ENCODE measurements at regions not wholly inside any gene's neighbourhood (a gene's known extent, or its start where the extent isn't known, plus 50 kb on each side); places are given as distances from the start of the nearest gene placed in this dataset.

GRCh38 chr5:39570403-39571027, 145.7 kb upstream of the DAB2 start:
- Mint-ChIP-seq H3K4me3 (no peak overlapping the region), H3K27me3 (no peaks in the 10 kb centered on the region), H3K9me3 (no peaks in the 10 kb centered on the region), H3K27ac (no peak overlapping the region), H3K4me1 (ENCODE audit: low read depth) (peaks cover 5% of the 10 kb centered on the region), H3K36me3 (ENCODE audit: low read depth) (no peaks in the 10 kb centered on the region)
- intact Hi-C loops (cut with micrococcal nuclease), result loop anchor here (1.0 to 5.0 kb wide), 2 partner anchors 194 to 353 kb away; partner anchors contain the start of gene FYB1

GRCh38 chr5:39569857-39570256, 145.1 kb upstream of the DAB2 start:
- Mint-ChIP-seq H3K4me1 (ENCODE audit: low read depth) (peaks cover 5% of the 10 kb centered on the region), H3K9me3 (no peaks in the 10 kb centered on the region), H3K27me3 (no peaks in the 10 kb centered on the region), H3K36me3 (ENCODE audit: low read depth) (no peaks in the 10 kb centered on the region), H3K4me3 (no peak overlapping the region), H3K27ac (no peak overlapping the region)
- intact Hi-C loops (cut with micrococcal nuclease), result loop anchor here (1.0 to 10.0 kb wide), 4 partner anchors 194 to 425 kb away; partner anchors contain the start of gene FYB1

- Mint-ChIP-seq H3K4me3 (no peak overlapping the region), H3K27me3 (no peaks in the 10 kb centered on the region), H3K36me3 (ENCODE audit: low read depth) (no peaks in the 10 kb centered on the region), H3K27ac (no peak overlapping the region), H3K9me3 (no peaks in the 10 kb centered on the region), H3K4me1 (ENCODE audit: low read depth) (peaks cover 5% of the 10 kb centered on the region)
- intact Hi-C loops (cut with micrococcal nuclease), result loop anchor here (10.0 kb wide), 2 partner anchors 262 to 422 kb away; no protein-coding TSS in a partner anchor
Observed at GRCh38 chr5:39566891-39567290, 142.1 kb upstream of the DAB2 start.

- intact Hi-C loops (cut with micrococcal nuclease), result loop anchor here (10.0 kb wide), 2 partner anchors 261 to 421 kb away; no protein-coding TSS in a partner anchor
- Mint-ChIP-seq H3K27me3 (no peaks in the 10 kb centered on the region), H3K4me1 (ENCODE audit: low read depth) (peaks cover 5% of the 10 kb centered on the region), H3K27ac (no peak overlapping the region), H3K36me3 (ENCODE audit: low read depth) (no peaks in the 10 kb centered on the region), H3K9me3 (no peaks in the 10 kb centered on the region), H3K4me3 (no peak overlapping the region)
Observed at GRCh38 chr5:39566029-39566428, 141.2 kb upstream of the DAB2 start.

GRCh38 chr5:39561421-39561820, 136.6 kb upstream of the DAB2 start:
- H3K4me3 Mint-ChIP-seq, result no peak overlapping the region
- H3K27ac Mint-ChIP-seq, result no peak overlapping the region
- peaks cover 5% of the 10 kb centered on the region for H3K4me1 Mint-ChIP-seq (ENCODE audit: low read depth)
- intact Hi-C loops (cut with micrococcal nuclease), result loop anchor here (10.0 kb wide), 2 partner anchors 257 to 417 kb away; no protein-coding TSS in a partner anchor
- H3K9me3 Mint-ChIP-seq, result no peaks in the 10 kb centered on the region
- H3K36me3 Mint-ChIP-seq (ENCODE audit: low read depth), result no peaks in the 10 kb centered on the region
- peaks cover 2% of the 10 kb centered on the region for H3K27me3 Mint-ChIP-seq

- H3K4me3 Mint-ChIP-seq, result no peak overlapping the region
- peaks cover 12% of the 10 kb centered on the region for H3K4me1 Mint-ChIP-seq (ENCODE audit: low read depth)
- peaks cover 2% of the 10 kb centered on the region for H3K27me3 Mint-ChIP-seq
- H3K9me3 Mint-ChIP-seq, result no peaks in the 10 kb centered on the region
- H3K27ac Mint-ChIP-seq, result no peak overlapping the region
- intact Hi-C loops (cut with micrococcal nuclease), result loop anchor here (10.0 kb wide), 2 partner anchors 256 to 416 kb away; no protein-coding TSS in a partner anchor
- no peaks in the 10 kb centered on the region for H3K36me3 Mint-ChIP-seq (ENCODE audit: low read depth)
Observed at GRCh38 chr5:39560726-39561125, 135.9 kb upstream of the DAB2 start.

GRCh38 chr5:39559923-39560322, 135.1 kb upstream of the DAB2 start:
- intact Hi-C loops (cut with micrococcal nuclease), result loop anchor here (10.0 kb wide), 2 partner anchors 255 to 415 kb away; no protein-coding TSS in a partner anchor
- peaks cover 14% of the 10 kb centered on the region for H3K4me1 Mint-ChIP-seq (ENCODE audit: low read depth)
- no peak overlapping the region for H3K27ac Mint-ChIP-seq
- H3K9me3 Mint-ChIP-seq, result no peaks in the 10 kb centered on the region
- H3K36me3 Mint-ChIP-seq (ENCODE audit: low read depth), result no peaks in the 10 kb centered on the region
- peaks cover 2% of the 10 kb centered on the region for H3K27me3 Mint-ChIP-seq
- H3K4me3 Mint-ChIP-seq, result no peak overlapping the region

GRCh38 chr5:39558541-39558940, 133.8 kb upstream of the DAB2 start:
- Mint-ChIP-seq H3K27me3 (peaks cover 2% of the 10 kb centered on the region), H3K9me3 (no peaks in the 10 kb centered on the region), H3K4me3 (no peak overlapping the region), H3K4me1 (ENCODE audit: low read depth) (peaks cover 14% of the 10 kb centered on the region), H3K27ac (no peak overlapping the region), H3K36me3 (ENCODE audit: low read depth) (no peaks in the 10 kb centered on the region)
- intact Hi-C loops (cut with micrococcal nuclease), result no loop called here

- intact Hi-C loops (cut with micrococcal nuclease), result no loop called here
- H3K4me3 Mint-ChIP-seq, result no peak overlapping the region
- peaks cover 14% of the 10 kb centered on the region for H3K4me1 Mint-ChIP-seq (ENCODE audit: low read depth)
- H3K27me3 Mint-ChIP-seq, result peaks cover 2% of the 10 kb centered on the region
- peak overlapping the region; percentile 76 for H3K27ac Mint-ChIP-seq
- no peaks in the 10 kb centered on the region for H3K9me3 Mint-ChIP-seq
- no peaks in the 10 kb centered on the region for H3K36me3 Mint-ChIP-seq (ENCODE audit: low read depth)
Observed at GRCh38 chr5:39555788-39556187, 131.0 kb upstream of the DAB2 start.

GRCh38 chr5:39547553-39548154, 122.9 kb upstream of the DAB2 start:
- H3K4me3 Mint-ChIP-seq, result no peak overlapping the region

GRCh38 chr5:39544941-39545340, 120.2 kb upstream of the DAB2 start:
- peaks cover 7% of the 10 kb centered on the region for H3K4me1 Mint-ChIP-seq (ENCODE audit: low read depth)
- H3K9me3 Mint-ChIP-seq, result no peaks in the 10 kb centered on the region
- no peaks in the 10 kb centered on the region for H3K36me3 Mint-ChIP-seq (ENCODE audit: low read depth)
- no peak overlapping the region for H3K27ac Mint-ChIP-seq
- no peak overlapping the region for H3K4me3 Mint-ChIP-seq
- no peaks in the 10 kb centered on the region for H3K27me3 Mint-ChIP-seq
- intact Hi-C loops (cut with micrococcal nuclease), result loop anchor here (5.0 kb wide), 1 partner anchor 48 kb away; no protein-coding TSS in a partner anchor

More at GRCh38 chr5:39547553-39548154, 122.9 kb upstream of the DAB2 start:
- Mint-ChIP-seq H3K4me1 (ENCODE audit: low read depth) (peaks cover 7% of the 10 kb centered on the region), H3K27ac (no peak overlapping the region), H3K36me3 (ENCODE audit: low read depth) (no peaks in the 10 kb centered on the region), H3K27me3 (no peaks in the 10 kb centered on the region), H3K9me3 (no peaks in the 10 kb centered on the region)
- intact Hi-C loops (cut with micrococcal nuclease), result loop anchor here (1.0 to 5.0 kb wide), 3 partner anchors 50 to 171 kb away; partner anchors contain the start of gene DAB2

GRCh38 chr5:39543335-39543734, 118.6 kb upstream of the DAB2 start:
- Mint-ChIP-seq H3K4me3 (no peak overlapping the region), H3K27ac (no peak overlapping the region), H3K36me3 (ENCODE audit: low read depth) (no peaks in the 10 kb centered on the region), H3K9me3 (no peaks in the 10 kb centered on the region), H3K27me3 (peaks cover 1% of the 10 kb centered on the region), H3K4me1 (ENCODE audit: low read depth) (peaks cover 9% of the 10 kb centered on the region)
- intact Hi-C loops (cut with micrococcal nuclease), result no loop called here

GRCh38 chr5:39542511-39543285, 117.9 kb upstream of the DAB2 start:
- Mint-ChIP-seq H3K36me3 (ENCODE audit: low read depth) (no peaks in the 10 kb centered on the region), H3K4me3 (no peak overlapping the region), H3K4me1 (ENCODE audit: low read depth) (peaks cover 11% of the 10 kb centered on the region), H3K27ac (no peak overlapping the region), H3K9me3 (no peaks in the 10 kb centered on the region), H3K27me3 (peaks cover 5% of the 10 kb centered on the region)
- intact Hi-C loops (cut with micrococcal nuclease), result no loop called here

GRCh38 chr5:39541920-39542319, 117.1 kb upstream of the DAB2 start:
- Mint-ChIP-seq H3K27ac (no peak overlapping the region), H3K4me3 (no peak overlapping the region), H3K27me3 (peaks cover 5% of the 10 kb centered on the region), H3K9me3 (no peaks in the 10 kb centered on the region), H3K4me1 (ENCODE audit: low read depth) (peaks cover 8% of the 10 kb centered on the region), H3K36me3 (ENCODE audit: low read depth) (no peaks in the 10 kb centered on the region)
- intact Hi-C loops (cut with micrococcal nuclease), result no loop called here
